Activated naive CD8-positive, alpha-beta T cell (primary cell): ENCODE measurements at regions not wholly inside any gene's neighbourhood (a gene's known extent, or its start where the extent isn't known, plus 50 kb on each side); places are given as distances from the start of the nearest gene placed in this dataset.

Experiments used
- H3K27ac Mint-ChIP-seq: one replicate; pipeline ENCODE4 v1.8.0; 2021; ENCODE audit warnings: mixed read lengths
- H3K27me3 Mint-ChIP-seq: one replicate; pipeline ENCODE4 v1.8.0; 2021; ENCODE audit warnings: mixed read lengths
- H3K36me3 Mint-ChIP-seq: one replicate; pipeline ENCODE4 v1.8.0; 2021; ENCODE audit warnings: mixed read lengths
- H3K4me1 Mint-ChIP-seq: one replicate; pipeline ENCODE4 v1.8.0; 2021; ENCODE audit warnings: low read depth, mixed read lengths
- H3K4me3 Mint-ChIP-seq: one replicate; pipeline ENCODE4 v1.8.0; 2021; ENCODE audit warnings: mild to moderate bottlenecking, mixed read lengths
- H3K9me3 Mint-ChIP-seq: one replicate; pipeline ENCODE4 v1.8.0; 2021; ENCODE audit warnings: low read depth, mixed read lengths

GRCh38 chr14:98580131-98580678, 691.8 kb downstream of the BCL11B start:
- no peaks in the 10 kb centered on the region for H3K27me3 Mint-ChIP-seq
- H3K4me3 Mint-ChIP-seq = no peak overlapping the region
- H3K27ac Mint-ChIP-seq = no peak overlapping the region
- H3K9me3 Mint-ChIP-seq = no peaks in the 10 kb centered on the region
- no peaks in the 10 kb centered on the region for H3K4me1 Mint-ChIP-seq
- H3K36me3 Mint-ChIP-seq = peaks cover 2% of the 10 kb centered on the region

- no peak overlapping the region for H3K4me3 Mint-ChIP-seq
- H3K36me3 Mint-ChIP-seq = peaks cover 2% of the 10 kb centered on the region
- no peaks in the 10 kb centered on the region for H3K9me3 Mint-ChIP-seq
- H3K27me3 Mint-ChIP-seq = no peaks in the 10 kb centered on the region
- no peak overlapping the region for H3K27ac Mint-ChIP-seq
- no peaks in the 10 kb centered on the region for H3K4me1 Mint-ChIP-seq
These were observed 689.7 kb downstream of the BCL11B start for GRCh38 chr14:98582276-98582675.

- H3K4me1 Mint-ChIP-seq = no peaks in the 10 kb centered on the region
- no peaks in the 10 kb centered on the region for H3K36me3 Mint-ChIP-seq
- no peak overlapping the region for H3K27ac Mint-ChIP-seq
- H3K4me3 Mint-ChIP-seq = no peak overlapping the region
- no peaks in the 10 kb centered on the region for H3K27me3 Mint-ChIP-seq
- H3K9me3 Mint-ChIP-seq = no peaks in the 10 kb centered on the region
These were observed 680.8 kb downstream of the BCL11B start for GRCh38 chr14:98591161-98591560.

- Mint-ChIP-seq H3K27ac (no peak overlapping the region), H3K27me3 (no peaks in the 10 kb centered on the region), H3K4me1 (no peaks in the 10 kb centered on the region), H3K9me3 (peaks cover 4% of the 10 kb centered on the region), H3K36me3 (peaks cover 8% of the 10 kb centered on the region), H3K4me3 (no peak overlapping the region)
These were observed 679.3 kb downstream of the BCL11B start for GRCh38 chr14:98592611-98593170.

- Mint-ChIP-seq H3K9me3 (peaks cover 4% of the 10 kb centered on the region), H3K27me3 (no peaks in the 10 kb centered on the region), H3K4me3 (no peak overlapping the region), H3K27ac (no peak overlapping the region), H3K36me3 (peaks cover 8% of the 10 kb centered on the region), H3K4me1 (no peaks in the 10 kb centered on the region)
These were observed 678.6 kb downstream of the BCL11B start for GRCh38 chr14:98593361-98593761.

- no peaks in the 10 kb centered on the region for H3K27me3 Mint-ChIP-seq
- H3K4me3 Mint-ChIP-seq = no peak overlapping the region
- H3K9me3 Mint-ChIP-seq = peaks cover 4% of the 10 kb centered on the region
- H3K36me3 Mint-ChIP-seq = peaks cover 8% of the 10 kb centered on the region
- no peaks in the 10 kb centered on the region for H3K4me1 Mint-ChIP-seq
- no peak overlapping the region for H3K27ac Mint-ChIP-seq
These were observed 677.8 kb downstream of the BCL11B start for GRCh38 chr14:98594156-98594555.

- Mint-ChIP-seq H3K27ac (no peak overlapping the region), H3K4me3 (no peak overlapping the region), H3K9me3 (peaks cover 4% of the 10 kb centered on the region), H3K27me3 (no peaks in the 10 kb centered on the region), H3K4me1 (no peaks in the 10 kb centered on the region), H3K36me3 (peaks cover 8% of the 10 kb centered on the region)
These were observed 673.4 kb downstream of the BCL11B start for GRCh38 chr14:98598576-98598975.

- Mint-ChIP-seq H3K27ac (no peak overlapping the region), H3K27me3 (no peaks in the 10 kb centered on the region), H3K4me1 (no peaks in the 10 kb centered on the region), H3K36me3 (peaks cover 8% of the 10 kb centered on the region), H3K9me3 (peaks cover 4% of the 10 kb centered on the region), H3K4me3 (no peak overlapping the region)
These were observed 672.9 kb downstream of the BCL11B start for GRCh38 chr14:98599082-98599481.

GRCh38 chr14:98602983-98603382, 669.0 kb downstream of the BCL11B start:
- H3K4me1 Mint-ChIP-seq = no peaks in the 10 kb centered on the region
- H3K36me3 Mint-ChIP-seq = no peaks in the 10 kb centered on the region
- H3K27me3 Mint-ChIP-seq = no peaks in the 10 kb centered on the region
- no peak overlapping the region for H3K27ac Mint-ChIP-seq
- no peaks in the 10 kb centered on the region for H3K9me3 Mint-ChIP-seq
- no peak overlapping the region for H3K4me3 Mint-ChIP-seq

- Mint-ChIP-seq H3K27me3 (no peaks in the 10 kb centered on the region), H3K4me3 (no peak overlapping the region), H3K9me3 (no peaks in the 10 kb centered on the region), H3K27ac (no peak overlapping the region), H3K36me3 (no peaks in the 10 kb centered on the region), H3K4me1 (peaks cover 5% of the 10 kb centered on the region)
These were observed 667.0 kb downstream of the BCL11B start for GRCh38 chr14:98605043-98605442.

- Mint-ChIP-seq H3K4me1 (peaks cover 5% of the 10 kb centered on the region), H3K27ac (no peak overlapping the region), H3K27me3 (no peaks in the 10 kb centered on the region), H3K9me3 (no peaks in the 10 kb centered on the region), H3K36me3 (no peaks in the 10 kb centered on the region), H3K4me3 (no peak overlapping the region)
These were observed 665.9 kb downstream of the BCL11B start for GRCh38 chr14:98606041-98606640.

GRCh38 chr14:98606816-98607215, 665.2 kb downstream of the BCL11B start:
- Mint-ChIP-seq H3K4me3 (no peak overlapping the region), H3K4me1 (peaks cover 7% of the 10 kb centered on the region), H3K27me3 (no peaks in the 10 kb centered on the region), H3K9me3 (no peaks in the 10 kb centered on the region), H3K36me3 (no peaks in the 10 kb centered on the region), H3K27ac (no peak overlapping the region)

GRCh38 chr14:98607341-98607910, 664.6 kb downstream of the BCL11B start:
- no peaks in the 10 kb centered on the region for H3K27me3 Mint-ChIP-seq
- H3K9me3 Mint-ChIP-seq = no peaks in the 10 kb centered on the region
- no peak overlapping the region for H3K4me3 Mint-ChIP-seq
- H3K4me1 Mint-ChIP-seq = peaks cover 7% of the 10 kb centered on the region
- H3K36me3 Mint-ChIP-seq = no peaks in the 10 kb centered on the region
- H3K27ac Mint-ChIP-seq = no peak overlapping the region

- Mint-ChIP-seq H3K27me3 (no peaks in the 10 kb centered on the region), H3K4me3 (no peak overlapping the region), H3K4me1 (peaks cover 7% of the 10 kb centered on the region), H3K9me3 (no peaks in the 10 kb centered on the region), H3K36me3 (no peaks in the 10 kb centered on the region), H3K27ac (no peak overlapping the region)
These were observed 663.6 kb downstream of the BCL11B start for GRCh38 chr14:98608071-98609060.
